ENCODE measurements at regions not wholly inside any gene's neighbourhood (a gene's known extent, or its start where the extent isn't known, plus 50 kb on each side); places are given as distances from the start of the nearest gene placed in this dataset.

GRCh38 chr10:131653554-131654470, 247.0 kb upstream of the PPP2R2D start:
- no peak for DNase-seq (ENCODE audit: low read depth)
- no peak for TF ChIP-seq CTCF (IDR thresholded peaks at IDR 0.05; ENCODE audit: insufficient read depth, low read depth, low read length)
- no peak overlapping the region for H3K4me3 ChIP-seq (ENCODE audit: low read depth, low read length)

GRCh38 chr10:131654471-131655087, 246.2 kb upstream of the PPP2R2D start:
- no peak overlapping the region for H3K4me3 ChIP-seq (ENCODE audit: low read depth, low read length)
- TF ChIP-seq CTCF (IDR thresholded peaks at IDR 0.05; ENCODE audit: insufficient read depth, low read depth, low read length): no peak
- DNase-seq (ENCODE audit: low read depth): no peak

GRCh38 chr10:131655101-131655849, 245.5 kb upstream of the PPP2R2D start:
- DNase-seq (ENCODE audit: low read depth): no peak
- TF ChIP-seq CTCF (IDR thresholded peaks at IDR 0.05; ENCODE audit: insufficient read depth, low read depth, low read length): no peak
- H3K4me3 ChIP-seq (ENCODE audit: low read depth, low read length): no peak overlapping the region

- no peak for DNase-seq (ENCODE audit: low read depth)
- no peak overlapping the region for H3K4me3 ChIP-seq (ENCODE audit: low read depth, low read length)
- TF ChIP-seq CTCF (IDR thresholded peaks at IDR 0.05; ENCODE audit: insufficient read depth, low read depth, low read length): no peak
These were observed 244.8 kb upstream of the PPP2R2D start for GRCh38 chr10:131656009-131656408.

GRCh38 chr10:131656431-131656841, 244.4 kb upstream of the PPP2R2D start:
- TF ChIP-seq CTCF (IDR thresholded peaks at IDR 0.05; ENCODE audit: insufficient read depth, low read depth, low read length): no peak

GRCh38 chr10:131657318-131657984, 243.4 kb upstream of the PPP2R2D start:
- no peak for DNase-seq (ENCODE audit: low read depth)
- TF ChIP-seq CTCF (IDR thresholded peaks at IDR 0.05; ENCODE audit: insufficient read depth, low read depth, low read length): no peak
- H3K4me3 ChIP-seq (ENCODE audit: low read depth, low read length): no peak overlapping the region

More at GRCh38 chr10:131656431-131656841, 244.4 kb upstream of the PPP2R2D start:
- no peak for DNase-seq (ENCODE audit: low read depth)
- no peak overlapping the region for H3K4me3 ChIP-seq (ENCODE audit: low read depth, low read length)

Measured in fibroblast of villous mesenchyme (primary cell).